GM12878 (cell line): ENCODE measurements at regions not wholly inside any gene's neighbourhood (a gene's known extent, or its start where the extent isn't known, plus 50 kb on each side); places are given as distances from the start of the nearest gene placed in this dataset.

ENCODE experiments used
- ATAC-seq: fragments of 200-7000 bp; cut with Tn5 transposase; 3 replicates; pipeline ENCODE4 v1.9.1; 2020; ENCODE audit warnings: mild to moderate bottlenecking, moderate library complexity
- BruUV-seq: library from RNA; stranded (reverse); fragments of 400-500 nt; replicated peaks from 2 replicates; lab custom pipeline; 2021; lab: Mats Ljungman, UMichigan
- CTCF ChIA-PET: fragments of 300-600 bp; sonication (Branson Sonifier 250); formaldehyde crosslinking; extraction: SDS; loops from one replicate; lab custom pipeline; 2021; ENCODE audit warnings: inconsistent platforms; lab: Yijun Ruan, JAX
- POLR2A ChIA-PET: fragments of 350-600 bp; formaldehyde crosslinking; extraction: SDS; loops from one replicate; lab custom pipeline; 2021; ENCODE audit warnings: inconsistent platforms; lab: Charles Lee
- RAD21 ChIA-PET: fragments of 300-600 bp; sonication (Branson Sonifier 250); formaldehyde crosslinking; loops from one replicate; lab custom pipeline; 2023; ENCODE audit warnings: antibody characterized with exemption; ENCODE audit not compliant: unreplicated experiment; lab: Charles Lee
- SMC1A ChIA-PET: fragments of 300-600 bp; sonication (Branson Sonifier 250); formaldehyde crosslinking; loops from one replicate; lab custom pipeline; 2023; ENCODE audit not compliant: unreplicated experiment, uncharacterized antibody; lab: Charles Lee
- DNase-seq: peaks from one replicate; pipeline ENCODE4 v3.0.0-alpha.2; 2011; ENCODE audit warnings: low read depth, low spot score
- FAIRE-seq: peaks from 3 replicates; lab custom pipeline; 2011; peaks lifted over from hg19 to GRCh38; lab: Jason Lieb, UNC
- H2AFZ ChIP-seq: 2 replicates; pipeline ENCODE4 v1.6.0; 2011; ENCODE audit warnings: low read depth, low read length, control low read depth; ENCODE audit not compliant: control insufficient read depth
- H3K27ac ChIP-seq: 2 replicates; pipeline ENCODE4 v1.5.1; 2011; ENCODE audit warnings: control low read depth; ENCODE audit not compliant: control insufficient read depth, insufficient read depth
- H3K27me3 ChIP-seq, 2 experiments: replicated peaks in 1 of 2; 2 replicates each; pipeline versions ENCODE4 v1.6.0 to v1.6.1; 2011; ENCODE audit warnings: low read length in 1 of 2; ENCODE audit not compliant: control insufficient read depth in 2 of 2, insufficient read depth in 2 of 2
- H3K36me3 ChIP-seq, 2 experiments: 2 replicates each; pipeline ENCODE4 v1.5.1; 2011; ENCODE audit warnings: low read length in 1 of 2; ENCODE audit not compliant: control insufficient read depth in 2 of 2, insufficient read depth in 2 of 2
- H3K4me1 ChIP-seq: 2 replicates; pipeline ENCODE4 v1.6.1; 2011; ENCODE audit warnings: mild to moderate bottlenecking, low read length, moderate library complexity, mixed read lengths; ENCODE audit not compliant: control insufficient read depth, insufficient read depth
- H3K4me2 ChIP-seq: 2 replicates; pipeline ENCODE4 v1.6.0; 2011; ENCODE audit warnings: control low read depth; ENCODE audit not compliant: control insufficient read depth, insufficient read depth
- H3K4me3 ChIP-seq: fragments of 200-600 bp; sonication (generic); 2 replicates; pipeline ENCODE4 v1.5.1; 2016
- H3K79me2 ChIP-seq: 2 replicates; pipeline ENCODE4 v1.6.0; 2011; ENCODE audit warnings: low read length; ENCODE audit not compliant: control insufficient read depth, insufficient read depth
- H3K9ac ChIP-seq: 2 replicates; pipeline ENCODE4 v1.8.0; 2011; ENCODE audit warnings: low read length, control low read depth, mixed read lengths; ENCODE audit not compliant: control insufficient read depth, insufficient read depth
- H3K9me3 ChIP-seq: replicated peaks from 3 replicates; pipeline ENCODE4 v1.5.1; 2011; ENCODE audit warnings: mild to moderate bottlenecking, low read length; ENCODE audit not compliant: control insufficient read depth, insufficient read depth
- H4K20me1 ChIP-seq: 2 replicates; pipeline ENCODE4 v1.6.0; 2011; ENCODE audit not compliant: control insufficient read depth, insufficient read depth
- BCL11A ChIP-seq: IDR thresholded peaks from 2 replicates; pipeline ENCODE4 v1.6.1; 2011; ENCODE audit warnings: low read depth, low read length
- BHLHE40 ChIP-seq, 2 experiments: fragments of 450-650 bp in 1 of 2; IDR thresholded peaks; 2 replicates each; pipeline ENCODE4 v1.6.1; 2011 to 2017; ENCODE audit warnings: low read depth in 2 of 2, borderline replicate concordance in 1 of 2, improper control_type of control experiment in 1 of 2, low read length in 1 of 2, mild to moderate bottlenecking in 1 of 2
- CEBPB ChIP-seq, 2 experiments: fragments of 150-350 bp in 1 of 2; IDR thresholded peaks; 2 replicates each; pipeline ENCODE4 v1.6.1; 2012 to 2014; ENCODE audit warnings: low read depth in 2 of 2, low read length in 2 of 2, borderline replicate concordance in 1 of 2, inconsistent platforms in 1 of 2
- E4F1 ChIP-seq: fragments of 450-650 bp; IDR thresholded peaks from 2 replicates; pipeline ENCODE4 v1.6.1; 2018; ENCODE audit warnings: borderline replicate concordance, mild to moderate bottlenecking; ENCODE audit not compliant: partially characterized antibody
- FOS ChIP-seq: IDR thresholded peaks from 3 replicates; pipeline ENCODE4 v1.6.1; 2011; ENCODE audit warnings: borderline replicate concordance; ENCODE audit not compliant: insufficient read length; ENCODE audit errors: extremely low read depth
- IKZF1 ChIP-seq: fragments of 450-650 bp; conservative IDR thresholded peaks from 2 replicates; pipeline ENCODE4 v1.6.1; 2017; ENCODE audit warnings: antibody characterized with exemption, mild to moderate bottlenecking
- MTA2 ChIP-seq: fragments of 450-650 bp; IDR thresholded peaks from 2 replicates; pipeline ENCODE4 v1.6.1; 2016; ENCODE audit warnings: low read depth, mild to moderate bottlenecking, moderate library complexity
- MYC ChIP-seq: IDR thresholded peaks from 2 replicates; pipeline ENCODE4 v1.6.1; 2011; ENCODE audit warnings: mild to moderate bottlenecking, low read length, moderate library complexity, inconsistent platforms; ENCODE audit not compliant: insufficient read depth, insufficient replicate concordance, insufficient read length, severe bottlenecking
- NBN ChIP-seq: fragments of 450-650 bp; IDR thresholded peaks from 2 replicates; pipeline ENCODE4 v1.6.1; 2016
- NRF1 ChIP-seq: conservative IDR thresholded peaks from 2 replicates; pipeline ENCODE4 v1.6.1; 2011; ENCODE audit warnings: mild to moderate bottlenecking, low read depth, low read length, improper control_type of control experiment
- RAD51 ChIP-seq: fragments of 450-650 bp; IDR thresholded peaks from 2 replicates; pipeline ENCODE4 v1.6.1; 2016; ENCODE audit warnings: moderate library complexity, mild to moderate bottlenecking, inconsistent platforms
- SMAD1 ChIP-seq: fragments of 450-650 bp; IDR thresholded peaks from 2 replicates; pipeline ENCODE4 v1.6.1; 2018; ENCODE audit warnings: mild to moderate bottlenecking, low read depth; ENCODE audit not compliant: partially characterized antibody
- TCF3 ChIP-seq: IDR thresholded peaks from 2 replicates; pipeline ENCODE4 v1.6.1; 2012; ENCODE audit warnings: low read depth, mild to moderate bottlenecking, low read length, borderline replicate concordance; ENCODE audit not compliant: insufficient read depth
- WRNIP1 ChIP-seq: IDR thresholded peaks from 2 replicates; pipeline ENCODE4 v1.6.1; 2011; ENCODE audit warnings: low read depth, low read length, improper control_type of control experiment, borderline replicate concordance
- ZNF24 ChIP-seq: fragments of 450-650 bp; IDR thresholded peaks from 2 replicates; pipeline ENCODE4 v1.6.1; 2017; ENCODE audit warnings: antibody characterized with exemption, mild to moderate bottlenecking
- ZNF687 ChIP-seq: fragments of 450-650 bp; IDR thresholded peaks from 2 replicates; pipeline ENCODE4 v1.6.1; 2017; ENCODE audit warnings: mild to moderate bottlenecking, moderate library complexity
- WGBS: methylation state at CpG from one replicate; pipeline ENCODE4 v1.1.6; 2016; ENCODE audit warnings: low lambda C conversion rate; ENCODE audit not compliant: insufficient replicate concordance, insufficient coverage; ENCODE audit errors: missing lambda C conversion rate; 5-methylcytosine and 5-hydroxymethylcytosine counted together
- in situ Hi-C: fragments of 300-500 bp; cut with MboI; formaldehyde crosslinking; loops from 9 replicates; pipeline ENCODE4 v1.14.3; 2018; ENCODE audit warnings: mixed read lengths
- intact Hi-C: fragments of 100-400 bp; cut with micrococcal nuclease; formaldehyde crosslinking; loops from one replicate; pipeline ENCODE4 v1.14.2; 2022; ENCODE audit not compliant: unreplicated experiment

GRCh38 chr14:83885837-83886293, 1644.1 kb upstream of the FLRT2 start:
- intact Hi-C loops: no loop called here
- Histone ChIP-seq H3K4me2 (no peak overlapping the region), H3K4me1 (no peaks in the 10 kb centered on the region), H4K20me1 (no peaks in the 10 kb centered on the region), H3K27me3 (no peaks in the 10 kb centered on the region), H3K36me3 (no peaks in the 10 kb centered on the region), H2AFZ (no peak overlapping the region), H3K9ac (no peak overlapping the region), H3K27ac (no peak overlapping the region), H3K4me3 (no peak overlapping the region), H3K9me3 (no peaks in the 10 kb centered on the region; the same call in 2 of the 3 replicates), H3K79me2 (no peaks in the 10 kb centered on the region)
- peak; percentile 72 for ATAC-seq
- no TSS peak for BruUV-seq
- FAIRE-seq: no peak
- CTCF ChIA-PET: interaction anchor here (0.8 to 1.5 kb wide), 2 partner anchors 10 to 696 kb away, joined by 3 to 4 read pairs; no protein-coding TSS in a partner anchor
- in situ Hi-C loops: no loop called here
- RAD21 ChIA-PET: interaction anchor here (2.0 kb wide), 1 partner anchor 10 kb away, joined by 10 read pairs; no protein-coding TSS in a partner anchor
- DNase-seq: no peak
- POLR2A ChIA-PET: interaction anchor here (1.2 kb wide), 1 partner anchor 12 kb away, joined by 3 read pairs; no protein-coding TSS in a partner anchor
- 45% methylated on average over 4 of the region's 4 CpGs for whole genome bisulfite sequencing
- SMC1A ChIA-PET: interaction anchor here (0.7 to 1.4 kb wide), 4 partner anchors 9 to 481 kb away, joined by 3 to 9 read pairs (median 5); no protein-coding TSS in a partner anchor
- TF ChIP-seq TCF3 (no peak), FOS (no peak), MYC (no peak), ZNF687 (peak; percentile 55; the same call in 1 of the 2 replicates), SMAD1 (no peak), RAD51 (peak; percentile 32; the same call in 1 of the 2 replicates), MTA2 (0 out of 2 replicates have a peak, but pooled peaks have one; percentile 20), E4F1 (no peak), BCL11A (no peak), NBN (no peak), IKZF1 (peak; percentile 31; the same call in 1 of the 2 replicates), BHLHE40 (IDR thresholded peaks at IDR 0.05; ENCODE audit: borderline replicate concordance in 1 of 2, low read depth in 2 of 2, low read length in 1 of 2) (peak in 1 of 2 experiments; percentile 26; a peak in 1 of 4 replicates), WRNIP1 (no peak), CEBPB (IDR thresholded peaks at IDR 0.05; ENCODE audit: borderline replicate concordance in 1 of 2, low read depth in 2 of 2, low read length in 2 of 2) (no peak), NRF1 (no peak), ZNF24 (peak; percentile 57; the same call in 1 of the 2 replicates)
